ENCODE measurements at regions not wholly inside any gene's neighbourhood (a gene's known extent, or its start where the extent isn't known, plus 50 kb on each side); places are given as distances from the start of the nearest gene placed in this dataset.
A peak's percentile ranks its signal among the peaks of the same experiment; 100 is the strongest.
"Not testable (repeated sequence)": the region's sequence is repeated elsewhere in the genome, so short reads cannot be mapped to it uniquely, and the experiment has no call there.

GRCh38 chr14:21781543-21781942 is 107.9 kb upstream of the OR4E1 start:
- DNase-seq, result no peak

GRCh38 chr14:21780429-21781084 is 106.9 kb upstream of the OR4E1 start:
- no peak for DNase-seq

GRCh38 chr14:21771671-21772070 is 98.1 kb upstream of the OR4E1 start:
- no peak for DNase-seq

GRCh38 chr14:21768875-21769257 is 95.2 kb upstream of the OR4E1 start:
- no peak for DNase-seq

- peak; percentile 55 for DNase-seq
Observed at GRCh38 chr14:21768116-21768874, 94.7 kb upstream of the OR4E1 start.

- DNase-seq, result not testable (repeated sequence)
Observed at GRCh38 chr14:21760360-21760759, 86.7 kb upstream of the OR4E1 start.

- DNase-seq, result no peak
Observed at GRCh38 chr14:21749306-21749868, 75.8 kb upstream of the OR4E1 start.

GRCh38 chr14:21748869-21749303 is 75.3 kb upstream of the OR4E1 start:
- peak; percentile 55 for DNase-seq

- no peak for DNase-seq
Observed at GRCh38 chr14:21735639-21736307, 62.2 kb upstream of the OR4E1 start.

- DNase-seq, result no peak
Observed at GRCh38 chr14:21735200-21735599, 61.6 kb upstream of the OR4E1 start.

GRCh38 chr14:21734457-21735074 is 60.9 kb upstream of the OR4E1 start:
- DNase-seq, result peak; percentile 75

GRCh38 chr14:21729703-21730233 is 56.1 kb upstream of the OR4E1 start:
- DNase-seq, result no peak

- no peak for DNase-seq
Observed at GRCh38 chr14:21725250-21725649, 51.6 kb upstream of the OR4E1 start.

GRCh38 chr14:21724090-21724973 is 50.7 kb upstream of the OR4E1 start:
- DNase-seq, result no peak

- DNase-seq, result peak; percentile 36
Observed at GRCh38 chr14:21723431-21724045, 49.9 kb upstream of the OR4E1 start.
